ENCODE measurements at regions not wholly inside any gene's neighbourhood (a gene's known extent, or its start where the extent isn't known, plus 50 kb on each side); places are given as distances from the start of the nearest gene placed in this dataset.

DNA sequence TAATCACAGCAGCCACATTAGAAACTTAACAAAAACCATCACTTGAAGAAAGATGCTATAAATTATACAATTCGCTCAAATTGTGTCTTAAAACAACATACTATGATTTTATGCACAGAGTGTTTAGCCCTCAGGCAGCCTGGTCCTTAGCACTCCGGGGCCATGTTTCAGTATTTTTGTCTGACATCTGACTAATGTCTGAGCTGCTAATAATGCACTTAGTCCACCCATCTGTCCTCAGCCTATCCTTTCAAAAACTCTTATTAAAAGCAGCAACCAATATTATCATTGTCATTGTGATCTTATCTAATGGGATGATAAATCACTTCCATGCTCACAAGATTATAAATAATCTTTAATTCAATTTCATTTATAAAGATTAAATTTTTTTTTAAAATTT lies 602.7 kb upstream of the FOXG1 start:
- Histone ChIP-seq H2BK20ac (ENCODE audit: low read depth, low read length) (no peak overlapping the region), H3K27ac (ENCODE audit: insufficient read depth, low read length) (no peak overlapping the region), H4K20me1 (ENCODE audit: insufficient read depth, low read length) (no peaks in the 10 kb centered on the region), H3K14ac (replicated peaks; ENCODE audit: low read depth, low read length) (no peak overlapping the region), H3K4me3 (ENCODE audit: insufficient read depth, low read depth, low read length) (no peak overlapping the region), H3K18ac (ENCODE audit: low read depth, low read length) (no peak overlapping the region), H2BK120ac (ENCODE audit: low read depth, low read length) (no peak overlapping the region), H4K8ac (ENCODE audit: low read depth in 2 of 2, low read length in 2 of 2) (no peak overlapping the region), H3K9ac (ENCODE audit: low read depth, low read length) (no peak overlapping the region), H2BK5ac (ENCODE audit: low read depth, low read length, poor library complexity, severe bottlenecking) (no peak overlapping the region), H2AFZ (replicated peaks; ENCODE audit: low read length, poor library complexity) (no peak overlapping the region), H4K91ac (ENCODE audit: insufficient read depth, low read depth, low read length) (no peak overlapping the region), H3K23ac (ENCODE audit: low read depth, low read length) (no peak overlapping the region), H2AK9ac (replicated peaks; ENCODE audit: low read depth, low read length, poor library complexity) (no peak overlapping the region), H3K4ac (ENCODE audit: low read depth, low read length) (no peak overlapping the region), H3K4me1 (ENCODE audit: control insufficient read depth, insufficient read depth, low read length) (no peaks in the 10 kb centered on the region), H2AK5ac (ENCODE audit: low read depth, low read length) (no peak overlapping the region), H3K36me3 (ENCODE audit: control insufficient read depth, insufficient read depth, low read length) (no peaks in the 10 kb centered on the region), H3K56ac (ENCODE audit: extremely low read depth, insufficient read depth, low read length) (no peak overlapping the region), H4K5ac (ENCODE audit: low read depth, low read length) (no peak overlapping the region), H3K79me1 (ENCODE audit: low read depth in 1 of 2, low read length in 2 of 2) (no peaks in the 10 kb centered on the region), H3K4me2 (ENCODE audit: low read depth, low read length) (no peak overlapping the region), H3K9me1 (ENCODE audit: insufficient read depth, low read length) (no peaks in the 10 kb centered on the region), H2BK15ac (ENCODE audit: low read depth, low read length) (no peak overlapping the region), H3K27me3 (ENCODE audit: control insufficient read depth, insufficient read depth, low read length) (no peaks in the 10 kb centered on the region), H3K9me3 (ENCODE audit: control insufficient read depth, insufficient read depth, low read length) (peaks cover 8% of the 10 kb centered on the region; the same call in 1 of the 2 replicates)
- no peak for ATAC-seq (ENCODE audit: low read depth)
- DNase-seq, result no peak
- WGBS, 2 experiments (ENCODE audit: extremely low coverage in 2 of 2, insufficient read length in 1 of 2), result no CpG with 5 or more reads among the region's 2 CpGs
- intact Hi-C loops (cut with micrococcal nuclease), result no loop called here
- no peak for TF ChIP-seq POLR2A (IDR thresholded peaks at IDR 0.05; ENCODE audit: low read depth, low read length)
- TF ChIP-seq SMC3 (IDR thresholded peaks at IDR 0.05; ENCODE audit: low read depth, low read length), result no peak
- TF ChIP-seq CHD1 (IDR thresholded peaks at IDR 0.05; ENCODE audit: low read depth, low read length), result no peak
- TF ChIP-seq, protein P1, sequence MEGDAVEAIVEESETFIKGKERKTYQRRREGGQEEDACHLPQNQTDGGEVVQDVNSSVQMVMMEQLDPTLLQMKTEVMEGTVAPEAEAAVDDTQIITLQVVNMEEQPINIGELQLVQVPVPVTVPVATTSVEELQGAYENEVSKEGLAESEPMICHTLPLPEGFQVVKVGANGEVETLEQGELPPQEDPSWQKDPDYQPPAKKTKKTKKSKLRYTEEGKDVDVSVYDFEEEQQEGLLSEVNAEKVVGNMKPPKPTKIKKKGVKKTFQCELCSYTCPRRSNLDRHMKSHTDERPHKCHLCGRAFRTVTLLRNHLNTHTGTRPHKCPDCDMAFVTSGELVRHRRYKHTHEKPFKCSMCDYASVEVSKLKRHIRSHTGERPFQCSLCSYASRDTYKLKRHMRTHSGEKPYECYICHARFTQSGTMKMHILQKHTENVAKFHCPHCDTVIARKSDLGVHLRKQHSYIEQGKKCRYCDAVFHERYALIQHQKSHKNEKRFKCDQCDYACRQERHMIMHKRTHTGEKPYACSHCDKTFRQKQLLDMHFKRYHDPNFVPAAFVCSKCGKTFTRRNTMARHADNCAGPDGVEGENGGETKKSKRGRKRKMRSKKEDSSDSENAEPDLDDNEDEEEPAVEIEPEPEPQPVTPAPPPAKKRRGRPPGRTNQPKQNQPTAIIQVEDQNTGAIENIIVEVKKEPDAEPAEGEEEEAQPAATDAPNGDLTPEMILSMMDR (conservative IDR thresholded peaks at IDR 0.05; ENCODE audit: low read depth, low read length), result no peak
- no peak for TF ChIP-seq FOS (IDR thresholded peaks at IDR 0.05; ENCODE audit: low read depth, low read length)
- TF ChIP-seq MAFK (IDR thresholded peaks at IDR 0.05; ENCODE audit: low read depth, low read length), result no peak
- TF ChIP-seq RAD21 (IDR thresholded peaks at IDR 0.05; ENCODE audit: low read length), result no peak
- TF ChIP-seq, protein P2, sequence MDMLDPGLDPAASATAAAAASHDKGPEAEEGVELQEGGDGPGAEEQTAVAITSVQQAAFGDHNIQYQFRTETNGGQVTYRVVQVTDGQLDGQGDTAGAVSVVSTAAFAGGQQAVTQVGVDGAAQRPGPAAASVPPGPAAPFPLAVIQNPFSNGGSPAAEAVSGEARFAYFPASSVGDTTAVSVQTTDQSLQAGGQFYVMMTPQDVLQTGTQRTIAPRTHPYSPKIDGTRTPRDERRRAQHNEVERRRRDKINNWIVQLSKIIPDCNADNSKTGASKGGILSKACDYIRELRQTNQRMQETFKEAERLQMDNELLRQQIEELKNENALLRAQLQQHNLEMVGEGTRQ (IDR thresholded peaks at IDR 0.05; ENCODE audit: low read depth, low read length), result no peak
- POLR2A ChIA-PET (ENCODE audit: unreplicated experiment), result no interaction called here
- dilution Hi-C loops (cut with HindIII; ENCODE audit: low sequenced_read_pairs, unreplicated experiment), result no loop called here
- in situ Hi-C loops (cut with MboI; ENCODE audit: low sequenced_read_pairs), result no loop called here
- CTCF ChIA-PET, result interaction anchor here (0.6 to 0.7 kb wide), 2 partner anchors 10 to 340 kb away, joined by 3 read pairs; no protein-coding TSS in a partner anchor
- BruUV-seq (replicated peaks), result no TSS peak

All from IMR-90 (cell line).